H9 (cell line): ENCODE measurements at regions not wholly inside any gene's neighbourhood (a gene's known extent, or its start where the extent isn't known, plus 50 kb on each side); places are given as distances from the start of the nearest gene placed in this dataset.

Experiments used
- DNase-seq: peaks from one replicate; pipeline ENCODE4 v3.0.0-alpha.2; 2017
- H2AFZ ChIP-seq: one replicate; pipeline ENCODE4 v1.6.1; 2013; ENCODE audit warnings: mild to moderate bottlenecking, low read length, control low read depth, moderate library complexity
- H2AK5ac ChIP-seq: 2 replicates; pipeline ENCODE4 v1.6.1; 2013; ENCODE audit warnings: low read length, control low read depth, mixed read lengths; ENCODE audit not compliant: insufficient read length
- H2BK120ac ChIP-seq: one replicate; pipeline ENCODE4 v1.6.1; 2013; ENCODE audit warnings: low read depth, mild to moderate bottlenecking, low read length, control low read depth, inconsistent platforms; ENCODE audit not compliant: poor library complexity, severe bottlenecking
- H2BK12ac ChIP-seq: 2 replicates; pipeline ENCODE4 v1.6.1; 2013; ENCODE audit warnings: low read length, control low read depth, mixed read lengths, low read depth; ENCODE audit not compliant: insufficient read length
- H2BK15ac ChIP-seq: 2 replicates; pipeline ENCODE4 v1.6.1; 2013; ENCODE audit warnings: low read depth, low read length, control low read depth
- H2BK20ac ChIP-seq: one replicate; pipeline ENCODE4 v1.6.1; 2013; ENCODE audit warnings: low read depth, mild to moderate bottlenecking, low read length, control low read depth, inconsistent platforms; ENCODE audit not compliant: poor library complexity, severe bottlenecking
- H2BK5ac ChIP-seq: 2 replicates; pipeline ENCODE4 v1.6.1; 2013; ENCODE audit warnings: low read length, control low read depth, mixed read lengths; ENCODE audit not compliant: insufficient read length
- H3K14ac ChIP-seq: 2 replicates; pipeline ENCODE4 v1.6.1; 2013; ENCODE audit warnings: low read length, control low read depth; ENCODE audit not compliant: insufficient read depth
- H3K18ac ChIP-seq: 2 replicates; pipeline ENCODE4 v1.6.1; 2013; ENCODE audit warnings: low read depth, mild to moderate bottlenecking, mixed read lengths, low read length, control low read depth; ENCODE audit not compliant: insufficient read length
- H3K23ac ChIP-seq: 2 replicates; pipeline ENCODE4 v1.6.1; 2013; ENCODE audit warnings: low read length, control low read depth, mixed read lengths, low read depth; ENCODE audit not compliant: insufficient read length
- H3K23me2 ChIP-seq: 2 replicates; pipeline ENCODE4 v1.6.1; 2013; ENCODE audit warnings: low read depth, mild to moderate bottlenecking, mixed read lengths, low read length, control low read depth; ENCODE audit not compliant: insufficient read length, poor library complexity, severe bottlenecking
- H3K27ac ChIP-seq: 2 replicates; pipeline ENCODE4 v1.5.1; 2013; ENCODE audit warnings: low read length, control low read depth, mixed read lengths, low read depth; ENCODE audit not compliant: insufficient read length
- H3K27me3 ChIP-seq: 2 replicates; pipeline ENCODE4 v1.6.1; 2013; ENCODE audit warnings: low read length, control low read depth, inconsistent platforms; ENCODE audit not compliant: insufficient read depth
- H3K4ac ChIP-seq: 2 replicates; pipeline ENCODE4 v1.6.1; 2013; ENCODE audit warnings: low read depth, mild to moderate bottlenecking, control low read depth, inconsistent platforms, low read length, moderate library complexity
- H3K4me1 ChIP-seq: 2 replicates; pipeline ENCODE4 v1.6.1; 2013; ENCODE audit warnings: low read length, control low read depth, inconsistent platforms; ENCODE audit not compliant: insufficient read depth
- H3K4me2 ChIP-seq: 2 replicates; pipeline ENCODE4 v1.6.1; 2013; ENCODE audit warnings: low read length, control low read depth, mixed read lengths; ENCODE audit not compliant: insufficient read length, insufficient read depth
- H3K56ac ChIP-seq: 2 replicates; pipeline ENCODE4 v1.6.1; 2013; ENCODE audit warnings: low read depth, mild to moderate bottlenecking, mixed read lengths, low read length, control low read depth; ENCODE audit not compliant: insufficient read length
- H3K79me1 ChIP-seq: 2 replicates; pipeline ENCODE4 v1.6.1; 2013; ENCODE audit warnings: low read depth, mild to moderate bottlenecking, moderate library complexity, low read length, control low read depth, inconsistent platforms; ENCODE audit not compliant: insufficient read depth, poor library complexity, severe bottlenecking
- H3K79me2 ChIP-seq: 2 replicates; pipeline ENCODE4 v1.6.1; 2013; ENCODE audit warnings: low read length, control low read depth, inconsistent platforms; ENCODE audit not compliant: insufficient read depth
- H3K9ac ChIP-seq: 2 replicates; pipeline ENCODE4 v1.6.1; 2013; ENCODE audit warnings: low read length, control low read depth, mixed read lengths; ENCODE audit not compliant: insufficient read length; ENCODE audit errors: extremely low read depth
- H3K9me3 ChIP-seq: one replicate; pipeline ENCODE4 v1.6.1; 2013; ENCODE audit warnings: low read depth, low read length, inconsistent platforms; ENCODE audit not compliant: control insufficient read depth
- H3T11ph ChIP-seq: one replicate; pipeline ENCODE4 v1.6.1; 2013; ENCODE audit warnings: mild to moderate bottlenecking, low read length, control low read depth, inconsistent platforms
- H4K20me1 ChIP-seq: one replicate; pipeline ENCODE4 v1.6.1; 2013; ENCODE audit not compliant: control insufficient read depth, insufficient read length, insufficient read depth
- H4K5ac ChIP-seq: 2 replicates; pipeline ENCODE4 v1.6.1; 2013; ENCODE audit warnings: low read depth, mild to moderate bottlenecking, mixed read lengths, low read length, control low read depth; ENCODE audit not compliant: insufficient read length
- H4K8ac ChIP-seq: replicated peaks from 2 replicates; pipeline ENCODE4 v1.6.1; 2013; ENCODE audit warnings: low read length, control low read depth, mixed read lengths, low read depth; ENCODE audit not compliant: insufficient read length
- H4K91ac ChIP-seq: 2 replicates; pipeline ENCODE4 v1.6.1; 2013; ENCODE audit warnings: low read depth, mild to moderate bottlenecking, moderate library complexity, mixed read lengths, low read length, control low read depth; ENCODE audit not compliant: insufficient read length
- H3K27ac Mint-ChIP-seq, 3 experiments: 2 replicates in 2 of 3; 3 replicates in 1 of 3; pipeline ENCODE4 v1.8.0; 2020 to 2021; ENCODE audit warnings: mixed read lengths in 3 of 3, mild to moderate bottlenecking in 1 of 3, moderate library complexity in 1 of 3
- H3K27me3 Mint-ChIP-seq: 2 replicates; pipeline ENCODE4 v1.8.0; 2021; ENCODE audit warnings: low read depth, mild to moderate bottlenecking, moderate library complexity, mixed read lengths
- H3K36me3 Mint-ChIP-seq, 3 experiments: 2 replicates in 2 of 3; 3 replicates in 1 of 3; pipeline ENCODE4 v1.8.0; 2020 to 2021; ENCODE audit warnings: low read depth in 3 of 3, mixed read lengths in 3 of 3; ENCODE audit not compliant: insufficient read depth in 1 of 3
- H3K4me1 Mint-ChIP-seq, 2 experiments: 2 replicates each; pipeline ENCODE4 v1.8.0; 2020; ENCODE audit warnings: mixed read lengths in 2 of 2
- H3K4me3 Mint-ChIP-seq, 2 experiments: 2 replicates in 1 of 2; 3 replicates in 1 of 2; pipeline ENCODE4 v1.8.0; 2020 to 2021; ENCODE audit warnings: mild to moderate bottlenecking in 2 of 2, mixed read lengths in 2 of 2, moderate library complexity in 1 of 2
- H3K9me3 Mint-ChIP-seq, 2 experiments: 2 replicates in 1 of 2; 3 replicates in 1 of 2; pipeline ENCODE4 v1.8.0; 2020; ENCODE audit warnings: mild to moderate bottlenecking in 2 of 2, mixed read lengths in 2 of 2, moderate library complexity in 1 of 2
- WGBS: extraction: QIAGEN DNeasy Blood & Tissue Kit; methylation state at CpG from one replicate; pipeline ENCODE4 v1.1.7; 2013; ENCODE audit warnings: missing lambda C conversion rate, low lambda C conversion rate, mixed read lengths; ENCODE audit not compliant: insufficient read length; ENCODE audit errors: extremely low coverage; 5-methylcytosine and 5-hydroxymethylcytosine counted together
- TF ChIP-seq, protein P1 (sequence below): fragments of 200-600 bp; sonication (generic); conservative IDR thresholded peaks from 3 replicates; pipeline ENCODE4 v1.8.0; 2021; ENCODE audit warnings: antibody characterized with exemption, mild to moderate bottlenecking

DNA sequence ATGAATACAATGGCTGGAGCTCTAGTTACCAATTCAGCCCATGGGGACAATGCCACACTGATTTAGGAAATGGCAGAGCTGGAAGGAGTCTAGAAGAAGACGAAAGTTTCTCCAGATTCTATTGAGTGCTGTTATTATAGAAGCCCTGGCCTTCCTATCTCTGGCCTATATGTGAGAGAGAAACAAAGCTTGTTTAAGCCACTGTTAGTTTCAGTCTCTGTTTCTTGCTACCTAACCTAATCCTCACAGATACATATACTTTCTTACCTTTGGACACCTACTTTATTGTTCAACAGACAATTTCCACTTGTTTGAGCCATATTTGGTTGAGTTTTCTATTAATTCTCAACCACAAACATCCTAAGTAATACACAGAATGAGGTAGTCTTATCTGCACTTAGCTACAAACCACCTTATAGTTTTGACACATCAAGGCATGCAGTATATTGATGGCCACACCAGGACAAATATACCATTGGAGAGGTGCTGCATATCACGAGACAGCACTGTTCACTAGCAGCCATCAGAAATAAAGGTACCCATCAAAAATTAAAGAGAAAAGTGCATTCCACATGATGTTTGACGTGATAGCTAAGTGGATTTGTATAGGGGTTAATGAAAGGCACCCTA, 190.2 kb downstream of the SMIM20 start:
- Histone ChIP-seq H2AK5ac (no peak overlapping the region), H2BK15ac (no peak overlapping the region), H3T11ph (no peak overlapping the region), H3K79me2 (no peaks in the 10 kb centered on the region), H3K14ac (no peak overlapping the region), H3K9me3 (no peaks in the 10 kb centered on the region), H2BK120ac (no peak overlapping the region), H3K79me1 (no peaks in the 10 kb centered on the region), H3K27me3 (no peaks in the 10 kb centered on the region), H4K5ac (no peak overlapping the region), H3K4me1 (no peaks in the 10 kb centered on the region), H2AFZ (no peak overlapping the region), H3K9ac (no peak overlapping the region), H3K23ac (no peak overlapping the region), H3K23me2 (no peaks in the 10 kb centered on the region), H4K8ac (no peak overlapping the region), H2BK20ac (no peak overlapping the region), H3K56ac (no peak overlapping the region), H3K4me2 (no peak overlapping the region), H3K18ac (no peak overlapping the region), H2BK5ac (no peak overlapping the region), H3K4ac (no peak overlapping the region), H4K91ac (no peak overlapping the region), H4K20me1 (no peaks in the 10 kb centered on the region), H3K27ac (no peak overlapping the region), H2BK12ac (no peak overlapping the region)
- peaks cover 0 to 2% of the 10 kb centered on the region in 2 experiments; a peak in 1 of 5 replicates for H3K9me3 Mint-ChIP-seq
- no CpG with 5 or more reads among the region's 3 CpGs for WGBS
- H3K4me1 Mint-ChIP-seq, result no peaks in the 10 kb centered on the region
- TF ChIP-seq, protein P1, sequence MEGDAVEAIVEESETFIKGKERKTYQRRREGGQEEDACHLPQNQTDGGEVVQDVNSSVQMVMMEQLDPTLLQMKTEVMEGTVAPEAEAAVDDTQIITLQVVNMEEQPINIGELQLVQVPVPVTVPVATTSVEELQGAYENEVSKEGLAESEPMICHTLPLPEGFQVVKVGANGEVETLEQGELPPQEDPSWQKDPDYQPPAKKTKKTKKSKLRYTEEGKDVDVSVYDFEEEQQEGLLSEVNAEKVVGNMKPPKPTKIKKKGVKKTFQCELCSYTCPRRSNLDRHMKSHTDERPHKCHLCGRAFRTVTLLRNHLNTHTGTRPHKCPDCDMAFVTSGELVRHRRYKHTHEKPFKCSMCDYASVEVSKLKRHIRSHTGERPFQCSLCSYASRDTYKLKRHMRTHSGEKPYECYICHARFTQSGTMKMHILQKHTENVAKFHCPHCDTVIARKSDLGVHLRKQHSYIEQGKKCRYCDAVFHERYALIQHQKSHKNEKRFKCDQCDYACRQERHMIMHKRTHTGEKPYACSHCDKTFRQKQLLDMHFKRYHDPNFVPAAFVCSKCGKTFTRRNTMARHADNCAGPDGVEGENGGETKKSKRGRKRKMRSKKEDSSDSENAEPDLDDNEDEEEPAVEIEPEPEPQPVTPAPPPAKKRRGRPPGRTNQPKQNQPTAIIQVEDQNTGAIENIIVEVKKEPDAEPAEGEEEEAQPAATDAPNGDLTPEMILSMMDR, result no peak
- H3K27me3 Mint-ChIP-seq, result no peaks in the 10 kb centered on the region
- no peak overlapping the region for H3K27ac Mint-ChIP-seq
- no peak overlapping the region for H3K4me3 Mint-ChIP-seq
- no peak for DNase-seq
- no peaks in the 10 kb centered on the region for H3K36me3 Mint-ChIP-seq
